Neural progenitor cell (in vitro differentiated cells): ENCODE measurements at regions not wholly inside any gene's neighbourhood (a gene's known extent, or its start where the extent isn't known, plus 50 kb on each side); places are given as distances from the start of the nearest gene placed in this dataset.
A peak's percentile ranks its signal among the peaks of the same experiment; 100 is the strongest.

Source experiments
- DNase-seq: peaks from one replicate; pipeline ENCODE4 v3.0.0-alpha.2; 2016; ENCODE audit warnings: low spot score
- H2AFZ ChIP-seq: fragments of 200-600 bp; sonication (generic); replicated peaks from 2 replicates; pipeline ENCODE4 v1.6.1; 2016; ENCODE audit warnings: antibody characterized with exemption
- H3F3A ChIP-seq: fragments of 200-600 bp; sonication (generic); 2 replicates; pipeline ENCODE4 v1.6.1; 2016; ENCODE audit warnings: antibody characterized with exemption, low read depth
- H3K27ac ChIP-seq: fragments of 200-600 bp; sonication (generic); 2 replicates; pipeline ENCODE4 v1.5.1; 2016; ENCODE audit warnings: mild to moderate bottlenecking
- H3K27me3 ChIP-seq: fragments of 200-600 bp; sonication (generic); 2 replicates; pipeline ENCODE4 v1.6.1; 2016; ENCODE audit warnings: mild to moderate bottlenecking, moderate library complexity
- H3K36me3 ChIP-seq: fragments of 200-600 bp; sonication (generic); 2 replicates; pipeline ENCODE4 v1.5.1; 2016
- H3K4me1 ChIP-seq: fragments of 200-600 bp; sonication (generic); 2 replicates; pipeline ENCODE4 v1.6.1; 2016; ENCODE audit warnings: mixed run types
- H3K4me2 ChIP-seq: fragments of 200-600 bp; sonication (generic); 2 replicates; pipeline ENCODE4 v1.6.1; 2016
- H3K4me3 ChIP-seq: fragments of 200-600 bp; sonication (generic); 2 replicates; pipeline ENCODE4 v1.5.1; 2016
- H3K79me2 ChIP-seq: fragments of 200-600 bp; sonication (generic); 2 replicates; pipeline ENCODE4 v1.6.1; 2016; ENCODE audit warnings: low read depth
- H3K9ac ChIP-seq: fragments of 200-600 bp; sonication (generic); 2 replicates; pipeline ENCODE4 v1.6.1; 2016
- H3K9me3 ChIP-seq: fragments of 200-600 bp; sonication (generic); 2 replicates; pipeline ENCODE4 v1.5.1; 2016; ENCODE audit warnings: low read depth
- H4K20me1 ChIP-seq: fragments of 200-600 bp; sonication (generic); 2 replicates; pipeline ENCODE4 v1.6.1; 2016; ENCODE audit warnings: low read depth
- H3K27ac Mint-ChIP-seq: 3 replicates; pipeline ENCODE4 v1.8.0; 2021; ENCODE audit warnings: mixed read lengths
- H3K27me3 Mint-ChIP-seq: 2 replicates; pipeline ENCODE4 v1.8.0; 2022; ENCODE audit warnings: low read depth, mild to moderate bottlenecking, inconsistent platforms, moderate library complexity, mixed read lengths; ENCODE audit not compliant: insufficient read depth
- H3K36me3 Mint-ChIP-seq: 3 replicates; pipeline ENCODE4 v1.8.0; 2021; ENCODE audit warnings: mixed read lengths
- H3K4me1 Mint-ChIP-seq: 3 replicates; pipeline ENCODE4 v1.8.0; 2021; ENCODE audit warnings: mixed read lengths
- H3K4me3 Mint-ChIP-seq: 3 replicates; pipeline ENCODE4 v1.8.0; 2021; ENCODE audit warnings: mild to moderate bottlenecking, moderate library complexity, mixed read lengths
- H3K9me3 Mint-ChIP-seq: 3 replicates; pipeline ENCODE4 v1.8.0; 2020; ENCODE audit warnings: mixed read lengths
- EZH2 ChIP-seq: fragments of 200-600 bp; sonication (generic); IDR thresholded peaks from 2 replicates; pipeline ENCODE4 v1.6.1; 2017; ENCODE audit warnings: antibody characterized with exemption, mild to moderate bottlenecking, moderate library complexity
- EZH2phosphoT487 ChIP-seq: fragments of 200-600 bp; sonication (generic); IDR thresholded peaks from 2 replicates; pipeline ENCODE4 v1.6.1; 2017; ENCODE audit warnings: antibody characterized with exemption
- TF ChIP-seq, protein P1 (sequence below): fragments of 200-600 bp; sonication (generic); IDR thresholded peaks from 2 replicates; pipeline ENCODE4 v1.5.1; 2017; ENCODE audit warnings: antibody characterized with exemption, mild to moderate bottlenecking

DNA sequence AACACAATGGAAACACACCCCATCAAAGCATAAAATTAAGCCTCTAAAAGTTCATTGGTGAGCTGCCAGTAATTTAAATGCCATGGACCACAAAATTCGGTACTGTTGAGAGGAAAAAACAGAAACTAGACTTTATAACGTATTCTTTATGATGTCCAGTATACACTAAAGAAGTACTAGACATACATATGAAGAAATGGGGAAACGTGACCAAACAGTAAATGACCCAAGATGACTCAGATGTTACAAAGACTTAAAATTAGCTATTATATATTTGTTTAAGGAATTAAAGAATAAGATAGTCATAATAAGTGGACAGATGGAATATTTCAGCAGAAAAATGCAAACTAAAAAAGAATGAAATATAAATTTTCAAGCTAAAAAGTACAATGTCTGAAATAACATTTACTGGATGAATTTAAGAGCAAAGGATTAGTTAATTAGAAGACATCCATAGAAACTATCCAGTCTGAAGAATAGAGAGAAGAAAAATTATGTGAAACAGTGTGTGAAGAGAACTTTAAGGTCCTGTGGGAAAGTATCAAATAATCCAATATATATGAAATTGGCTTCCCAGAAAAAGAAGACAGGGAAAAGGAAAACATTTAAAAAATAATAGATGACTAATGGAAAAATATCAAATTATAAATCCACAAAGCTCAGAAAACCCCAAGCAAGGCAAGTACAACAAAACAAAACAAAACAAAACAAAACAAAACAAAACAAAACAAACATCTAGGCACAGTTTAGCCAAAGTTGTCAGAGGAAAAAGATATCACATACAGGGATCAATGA, 69.4 kb downstream of the SAMD9 start:
- H3F3A ChIP-seq = peaks cover 9% of the 10 kb centered on the region
- H3K79me2 ChIP-seq = no peaks in the 10 kb centered on the region
- H3K4me3 Mint-ChIP-seq = no peak overlapping the region
- H3K9me3 Mint-ChIP-seq = peaks cover 11% of the 10 kb centered on the region
- H3K27ac ChIP-seq = no peak overlapping the region
- no peaks in the 10 kb centered on the region for H3K27me3 Mint-ChIP-seq
- H3K36me3 ChIP-seq = no peaks in the 10 kb centered on the region
- no peaks in the 10 kb centered on the region for H4K20me1 ChIP-seq
- H2AFZ ChIP-seq = no peak overlapping the region
- no peaks in the 10 kb centered on the region for H3K36me3 Mint-ChIP-seq
- no peak overlapping the region for H3K4me2 ChIP-seq
- H3K4me1 Mint-ChIP-seq = peaks cover 50% of the 10 kb centered on the region
- DNase-seq = no peak
- H3K9me3 ChIP-seq = no peaks in the 10 kb centered on the region
- no peak overlapping the region for H3K27ac Mint-ChIP-seq
- TF ChIP-seq, protein P1, sequence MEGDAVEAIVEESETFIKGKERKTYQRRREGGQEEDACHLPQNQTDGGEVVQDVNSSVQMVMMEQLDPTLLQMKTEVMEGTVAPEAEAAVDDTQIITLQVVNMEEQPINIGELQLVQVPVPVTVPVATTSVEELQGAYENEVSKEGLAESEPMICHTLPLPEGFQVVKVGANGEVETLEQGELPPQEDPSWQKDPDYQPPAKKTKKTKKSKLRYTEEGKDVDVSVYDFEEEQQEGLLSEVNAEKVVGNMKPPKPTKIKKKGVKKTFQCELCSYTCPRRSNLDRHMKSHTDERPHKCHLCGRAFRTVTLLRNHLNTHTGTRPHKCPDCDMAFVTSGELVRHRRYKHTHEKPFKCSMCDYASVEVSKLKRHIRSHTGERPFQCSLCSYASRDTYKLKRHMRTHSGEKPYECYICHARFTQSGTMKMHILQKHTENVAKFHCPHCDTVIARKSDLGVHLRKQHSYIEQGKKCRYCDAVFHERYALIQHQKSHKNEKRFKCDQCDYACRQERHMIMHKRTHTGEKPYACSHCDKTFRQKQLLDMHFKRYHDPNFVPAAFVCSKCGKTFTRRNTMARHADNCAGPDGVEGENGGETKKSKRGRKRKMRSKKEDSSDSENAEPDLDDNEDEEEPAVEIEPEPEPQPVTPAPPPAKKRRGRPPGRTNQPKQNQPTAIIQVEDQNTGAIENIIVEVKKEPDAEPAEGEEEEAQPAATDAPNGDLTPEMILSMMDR = no peak
- TF ChIP-seq EZH2phosphoT487 = no peak
- no peak overlapping the region for H3K9ac ChIP-seq
- H3K27me3 ChIP-seq = no peaks in the 10 kb centered on the region
- H3K4me3 ChIP-seq = no peak overlapping the region
- peaks cover 28% of the 10 kb centered on the region for H3K4me1 ChIP-seq

DNA sequence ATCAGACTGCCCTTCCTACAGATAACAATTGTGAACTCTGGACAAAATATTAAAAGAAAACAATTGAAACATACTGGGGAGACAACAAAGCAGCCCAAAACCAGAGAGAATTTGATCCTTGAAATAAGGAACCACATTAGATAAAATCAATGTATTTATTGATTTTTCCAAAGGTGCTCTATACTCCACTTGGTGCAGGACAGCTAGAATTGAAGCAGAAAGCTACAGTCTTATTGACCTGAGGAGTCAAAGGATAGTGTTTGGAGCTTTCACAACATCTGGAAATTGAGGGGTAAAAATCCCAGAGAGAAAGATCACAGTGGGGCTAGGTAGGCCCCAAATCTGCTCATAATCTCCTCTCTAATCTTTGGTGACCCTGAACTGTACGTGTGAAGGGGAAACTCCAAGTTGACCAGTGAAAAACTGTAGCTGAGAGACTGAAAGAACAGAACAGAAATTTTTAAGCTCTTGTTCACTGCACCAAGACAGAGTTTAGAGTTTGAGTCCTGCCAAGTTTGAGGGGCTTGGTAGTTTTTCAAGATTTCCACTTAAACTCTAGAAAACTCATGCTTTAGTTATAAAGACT, 70.2 kb downstream of the SAMD9 start:
- no peaks in the 10 kb centered on the region for H3K9me3 ChIP-seq
- Mint-ChIP-seq H3K27me3 (peaks cover 2% of the 10 kb centered on the region), H3K4me1 (peaks cover 56% of the 10 kb centered on the region), H3K9me3 (peaks cover 11% of the 10 kb centered on the region), H3K27ac (peak overlapping the region; percentile 66), H3K36me3 (no peaks in the 10 kb centered on the region), H3K4me3 (no peak overlapping the region)
- H3K9ac ChIP-seq = no peak overlapping the region
- TF ChIP-seq EZH2phosphoT487 (no peak), EZH2 (no peak)
- TF ChIP-seq, protein P1 = no peak
- H3K4me3 ChIP-seq = no peak overlapping the region
- H3K27ac ChIP-seq = no peak overlapping the region
- no peak overlapping the region for H2AFZ ChIP-seq
- no peaks in the 10 kb centered on the region for H3K27me3 ChIP-seq
- peaks cover 35% of the 10 kb centered on the region for H3K4me1 ChIP-seq
- DNase-seq = no peak
- H3K79me2 ChIP-seq = no peaks in the 10 kb centered on the region
- peaks cover 16% of the 10 kb centered on the region for H3F3A ChIP-seq
- H3K36me3 ChIP-seq = no peaks in the 10 kb centered on the region
- no peaks in the 10 kb centered on the region for H4K20me1 ChIP-seq
- no peak overlapping the region for H3K4me2 ChIP-seq

DNA sequence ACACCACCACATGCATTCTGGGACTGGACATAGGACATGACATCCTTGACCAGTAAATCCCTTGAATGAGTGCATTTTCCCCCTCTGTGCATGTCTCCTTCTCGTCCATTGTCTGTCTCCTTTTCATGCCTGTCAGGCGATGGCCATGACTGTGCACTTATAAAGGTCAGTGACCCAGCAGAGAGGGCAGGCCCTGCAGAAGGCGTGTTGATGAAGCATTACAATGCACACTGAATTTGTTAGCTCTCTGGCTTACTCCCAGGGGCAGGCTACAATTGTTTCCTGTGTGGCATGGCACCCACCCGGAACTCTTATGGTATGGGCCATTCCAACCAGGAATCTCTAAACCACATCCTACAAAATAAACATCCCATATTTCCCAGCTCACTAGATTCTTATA, 71.1 kb downstream of the SAMD9 start:
- Histone ChIP-seq H3K4me1 (peaks cover 36% of the 10 kb centered on the region), H3K4me3 (no peak overlapping the region), H3K36me3 (no peaks in the 10 kb centered on the region), H4K20me1 (no peaks in the 10 kb centered on the region), H3K9me3 (no peaks in the 10 kb centered on the region), H3F3A (peaks cover 20% of the 10 kb centered on the region), H3K79me2 (no peaks in the 10 kb centered on the region), H3K9ac (no peak overlapping the region), H3K27me3 (no peaks in the 10 kb centered on the region), H2AFZ (no peak overlapping the region), H3K27ac (no peak overlapping the region), H3K4me2 (no peak overlapping the region)
- no peak for DNase-seq
- TF ChIP-seq, protein P1 = no peak
- no peak for TF ChIP-seq EZH2
- no peak for TF ChIP-seq EZH2phosphoT487
- Mint-ChIP-seq H3K4me3 (peak overlapping the region; percentile 79), H3K4me1 (peaks cover 60% of the 10 kb centered on the region), H3K9me3 (peaks cover 11% of the 10 kb centered on the region), H3K36me3 (no peaks in the 10 kb centered on the region), H3K27ac (peak overlapping the region; percentile 96), H3K27me3 (peaks cover 2% of the 10 kb centered on the region)
